ENCODE measurements at regions not wholly inside any gene's neighbourhood (a gene's known extent, or its start where the extent isn't known, plus 50 kb on each side); places are given as distances from the start of the nearest gene placed in this dataset.

DNA sequence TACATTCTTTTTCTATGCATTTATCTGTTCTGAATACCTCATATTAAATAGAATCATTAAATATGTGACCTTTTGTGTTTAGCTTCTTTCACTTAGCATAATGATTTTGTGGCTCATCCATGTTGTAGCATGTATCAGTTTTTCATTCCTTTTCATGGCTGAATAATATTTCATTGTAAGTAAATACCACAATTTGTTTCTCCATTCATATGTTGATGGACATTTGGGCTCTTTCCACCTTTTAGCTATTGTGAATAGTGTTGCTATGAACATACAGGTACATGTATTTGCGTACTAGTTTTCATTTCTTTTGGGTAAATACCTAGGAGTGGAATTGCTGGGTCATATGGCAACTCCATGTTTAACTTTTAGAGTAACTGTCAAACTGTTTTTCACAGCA is 85.1 kb downstream of the GNL3L start:
- no peak overlapping the region for H3K27ac ChIP-seq (ENCODE audit: low read depth, low read length, poor library complexity, severe bottlenecking)
- no peak for TF ChIP-seq EZH2phosphoT487 (IDR thresholded peaks at IDR 0.05; ENCODE audit: borderline replicate concordance, low read depth, low read length)
- TF ChIP-seq, protein P1, sequence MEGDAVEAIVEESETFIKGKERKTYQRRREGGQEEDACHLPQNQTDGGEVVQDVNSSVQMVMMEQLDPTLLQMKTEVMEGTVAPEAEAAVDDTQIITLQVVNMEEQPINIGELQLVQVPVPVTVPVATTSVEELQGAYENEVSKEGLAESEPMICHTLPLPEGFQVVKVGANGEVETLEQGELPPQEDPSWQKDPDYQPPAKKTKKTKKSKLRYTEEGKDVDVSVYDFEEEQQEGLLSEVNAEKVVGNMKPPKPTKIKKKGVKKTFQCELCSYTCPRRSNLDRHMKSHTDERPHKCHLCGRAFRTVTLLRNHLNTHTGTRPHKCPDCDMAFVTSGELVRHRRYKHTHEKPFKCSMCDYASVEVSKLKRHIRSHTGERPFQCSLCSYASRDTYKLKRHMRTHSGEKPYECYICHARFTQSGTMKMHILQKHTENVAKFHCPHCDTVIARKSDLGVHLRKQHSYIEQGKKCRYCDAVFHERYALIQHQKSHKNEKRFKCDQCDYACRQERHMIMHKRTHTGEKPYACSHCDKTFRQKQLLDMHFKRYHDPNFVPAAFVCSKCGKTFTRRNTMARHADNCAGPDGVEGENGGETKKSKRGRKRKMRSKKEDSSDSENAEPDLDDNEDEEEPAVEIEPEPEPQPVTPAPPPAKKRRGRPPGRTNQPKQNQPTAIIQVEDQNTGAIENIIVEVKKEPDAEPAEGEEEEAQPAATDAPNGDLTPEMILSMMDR (conservative IDR thresholded peaks at IDR 0.05; ENCODE audit: low read length): no peak
- H3K4me3 ChIP-seq (ENCODE audit: low read depth, low read length, poor library complexity, severe bottlenecking): no peak overlapping the region
- H3K9me2 ChIP-seq (ENCODE audit: insufficient read depth, low read length): no peaks in the 10 kb centered on the region
- H3K36me3 ChIP-seq (ENCODE audit: insufficient read depth, low read length): no peaks in the 10 kb centered on the region
- H3K4me2 ChIP-seq (ENCODE audit: low read length): no peak overlapping the region
- H2AFZ ChIP-seq (ENCODE audit: low read length): no peak overlapping the region
- BruUV-seq (replicated peaks): no TSS peak
- no peaks in the 10 kb centered on the region for H3K79me2 ChIP-seq (ENCODE audit: insufficient read depth, low read depth, low read length)
- no peak for DNase-seq (ENCODE audit: low spot score)
- ChIA-PET POLR2A (no interaction called here), CTCF (ENCODE audit: unreplicated experiment) (no interaction called here)
- intact Hi-C loops (cut with micrococcal nuclease; ENCODE audit: unreplicated experiment): no loop called here
- H3K9me3 ChIP-seq (ENCODE audit: low read length): no peaks in the 10 kb centered on the region
- H3K4me1 ChIP-seq (ENCODE audit: insufficient read depth, low read length, poor library complexity, severe bottlenecking): no peaks in the 10 kb centered on the region
- H4K20me1 ChIP-seq (ENCODE audit: insufficient read depth, low read length): no peaks in the 10 kb centered on the region

DNA sequence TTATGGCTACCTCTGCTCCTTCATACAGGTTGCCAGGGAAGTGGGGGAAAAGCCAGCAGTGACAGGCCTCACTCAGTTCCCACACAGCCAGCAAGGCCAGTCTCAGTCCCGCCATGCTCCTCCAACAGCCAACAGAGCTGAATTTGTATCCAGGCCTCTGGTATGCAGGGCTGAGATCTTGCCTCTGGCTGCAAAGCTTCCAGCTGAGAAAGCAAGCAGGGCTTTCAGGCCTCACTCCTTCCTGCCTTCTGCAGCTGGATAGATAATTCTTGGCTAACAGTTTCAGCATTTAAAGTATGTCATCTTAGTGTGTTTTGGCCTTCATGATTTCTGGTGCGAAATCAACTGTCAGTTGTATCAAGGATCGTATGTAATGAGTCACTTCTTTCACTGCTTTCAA is 103.6 kb downstream of the GNL3L start:
- Histone ChIP-seq H3K36me3 (ENCODE audit: insufficient read depth, low read length) (no peaks in the 10 kb centered on the region), H3K27ac (ENCODE audit: low read depth, low read length, poor library complexity, severe bottlenecking) (no peak overlapping the region), H3K4me1 (ENCODE audit: insufficient read depth, low read length, poor library complexity, severe bottlenecking) (peaks cover 3% of the 10 kb centered on the region), H3K9me3 (ENCODE audit: low read length) (no peaks in the 10 kb centered on the region), H3K79me2 (ENCODE audit: insufficient read depth, low read depth, low read length) (no peaks in the 10 kb centered on the region), H2AFZ (ENCODE audit: low read length) (no peak overlapping the region), H4K20me1 (ENCODE audit: insufficient read depth, low read length) (no peaks in the 10 kb centered on the region), H3K4me3 (ENCODE audit: low read depth, low read length, poor library complexity, severe bottlenecking) (no peak overlapping the region), H3K4me2 (ENCODE audit: low read length) (no peak overlapping the region), H3K9me2 (ENCODE audit: insufficient read depth, low read length) (no peaks in the 10 kb centered on the region)
- TF ChIP-seq EZH2phosphoT487 (IDR thresholded peaks at IDR 0.05; ENCODE audit: borderline replicate concordance, low read depth, low read length): no peak
- TF ChIP-seq, protein P1 (conservative IDR thresholded peaks at IDR 0.05; ENCODE audit: low read length): no peak
- ChIA-PET POLR2A (no interaction called here), CTCF (ENCODE audit: unreplicated experiment) (no interaction called here)
- intact Hi-C loops (cut with micrococcal nuclease; ENCODE audit: unreplicated experiment): no loop called here
- DNase-seq (ENCODE audit: low spot score): no peak
- no TSS peak for BruUV-seq (replicated peaks)

DNA sequence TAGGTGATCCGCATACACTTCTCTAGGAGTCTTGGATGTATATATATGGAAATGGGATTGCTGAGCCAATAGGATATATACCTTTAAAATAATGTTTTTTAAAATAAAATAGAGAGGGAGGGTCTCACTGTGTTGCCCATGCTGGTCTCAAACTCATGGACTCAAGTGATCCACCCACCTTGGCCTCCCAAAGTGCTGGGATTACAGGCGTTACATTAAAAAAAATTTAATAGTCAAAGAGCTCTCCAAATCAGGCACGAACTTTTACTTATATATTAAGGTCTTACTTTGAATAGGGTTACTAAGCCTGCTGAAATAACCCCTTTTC is 109.0 kb downstream of the GNL3L start:
- peak overlapping the region; percentile 82 for H3K27ac ChIP-seq (ENCODE audit: low read depth, low read length, poor library complexity, severe bottlenecking)
- H3K4me3 ChIP-seq (ENCODE audit: low read depth, low read length, poor library complexity, severe bottlenecking): peak overlapping the region; percentile 68
- POLR2A ChIA-PET: interaction anchor here (0.7 kb wide), 1 partner anchor 594 kb away, joined by 3 read pairs; the partner anchor contains the start of gene PHF8

More for the DNA sequence above, 109.0 kb downstream of the GNL3L start:
- CTCF ChIA-PET (ENCODE audit: unreplicated experiment): interaction anchor here (0.6 kb wide), 1 partner anchor 522 kb away, joined by 3 read pairs; no protein-coding TSS in a partner anchor
- Histone ChIP-seq H3K79me2 (ENCODE audit: insufficient read depth, low read depth, low read length) (no peaks in the 10 kb centered on the region), H4K20me1 (ENCODE audit: insufficient read depth, low read length) (no peaks in the 10 kb centered on the region), H3K9me2 (ENCODE audit: insufficient read depth, low read length) (no peaks in the 10 kb centered on the region), H3K9me3 (ENCODE audit: low read length) (no peaks in the 10 kb centered on the region), H3K36me3 (ENCODE audit: insufficient read depth, low read length) (no peaks in the 10 kb centered on the region), H3K4me2 (ENCODE audit: low read length) (peak overlapping the region; percentile 90), H3K4me1 (ENCODE audit: insufficient read depth, low read length, poor library complexity, severe bottlenecking) (peaks cover 28% of the 10 kb centered on the region), H2AFZ (ENCODE audit: low read length) (peak overlapping the region; percentile 76; the same call in 1 of the 2 replicates)
- DNase-seq (ENCODE audit: low spot score): no peak
- intact Hi-C loops (cut with micrococcal nuclease; ENCODE audit: unreplicated experiment): loop anchor here (1.0 to 2.0 kb wide), 3 partner anchors 110 to 522 kb away; no protein-coding TSS in a partner anchor
- no TSS peak for BruUV-seq (replicated peaks)
- no peak for TF ChIP-seq EZH2phosphoT487 (IDR thresholded peaks at IDR 0.05; ENCODE audit: borderline replicate concordance, low read depth, low read length)
- TF ChIP-seq, protein P1 (conservative IDR thresholded peaks at IDR 0.05; ENCODE audit: low read length): no peak
